ENCODE measurements at regions not wholly inside any gene's neighbourhood (a gene's known extent, or its start where the extent isn't known, plus 50 kb on each side); places are given as distances from the start of the nearest gene placed in this dataset.

DNA sequence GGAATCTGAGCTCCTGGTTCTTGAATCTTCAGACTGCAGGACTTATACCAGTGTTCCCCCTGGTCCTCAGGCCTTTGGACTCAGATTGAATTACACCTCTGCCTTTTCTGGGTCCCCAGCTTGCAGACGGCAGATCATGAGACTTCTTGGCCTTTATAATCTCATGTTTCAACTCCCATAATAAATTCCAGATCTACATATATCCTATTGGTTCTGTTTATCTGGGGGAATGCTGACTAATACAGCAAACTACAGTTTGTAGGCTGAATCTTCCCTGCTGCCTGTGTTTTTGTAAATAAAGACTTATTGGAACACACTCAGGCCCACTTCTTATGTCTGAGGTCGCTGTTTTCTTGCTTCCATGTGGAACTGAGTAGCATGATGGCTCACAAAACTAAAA is 184.7 kb downstream of the HDGFL1 start:
- no peak for ATAC-seq
- no peaks in the 10 kb centered on the region for H3K4me1 ChIP-seq (ENCODE audit: control insufficient read depth in 1 of 2, insufficient read depth in 2 of 2, low read length in 2 of 2)
- CTCF ChIA-PET: no interaction called here

More for the DNA sequence above, 184.7 kb downstream of the HDGFL1 start:
- Histone ChIP-seq H3K36me3 (ENCODE audit: control insufficient read depth in 1 of 2, insufficient read depth in 2 of 2, low read length in 2 of 2) (no peaks in the 10 kb centered on the region), H3K9me2 (ENCODE audit: insufficient read depth) (no peaks in the 10 kb centered on the region), H3K79me2 (ENCODE audit: insufficient read depth, low read length) (no peaks in the 10 kb centered on the region), H3K9ac (ENCODE audit: low read length) (no peak overlapping the region), H3K27ac (ENCODE audit: low read depth, low read length) (no peak overlapping the region), H3K27me3 (ENCODE audit: insufficient read depth, low read length) (no peaks in the 10 kb centered on the region), H3K4me3 (replicated peaks in 1 of 2; ENCODE audit: low read depth in 1 of 2, low read length in 2 of 2) (no peak overlapping the region), H3K9me3 (ENCODE audit: control insufficient read depth in 1 of 2, insufficient read depth in 1 of 2, low read depth in 1 of 2, low read length in 2 of 2) (no peaks in the 10 kb centered on the region), H2AFZ (ENCODE audit: low read depth, low read length, poor library complexity, severe bottlenecking) (no peak overlapping the region), H4K20me1 (ENCODE audit: insufficient read depth) (no peaks in the 10 kb centered on the region), H3K4me2 (ENCODE audit: low read length) (no peak overlapping the region)
- no peak for TF ChIP-seq YY1 (IDR thresholded peaks at IDR 0.05; ENCODE audit: extremely low read depth, insufficient replicate concordance, low read depth, low read length)
- TF ChIP-seq POLR2AphosphoS5 (IDR thresholded peaks at IDR 0.05; ENCODE audit: low read depth, low read length): no peak
- no peak for TF ChIP-seq EZH2 (IDR thresholded peaks at IDR 0.05)
- TF ChIP-seq CEBPB (IDR thresholded peaks at IDR 0.05; ENCODE audit: low read depth): no peak
- TF ChIP-seq CBX3 (IDR thresholded peaks at IDR 0.05; ENCODE audit: low read depth): no peak
- TF ChIP-seq, protein P1, sequence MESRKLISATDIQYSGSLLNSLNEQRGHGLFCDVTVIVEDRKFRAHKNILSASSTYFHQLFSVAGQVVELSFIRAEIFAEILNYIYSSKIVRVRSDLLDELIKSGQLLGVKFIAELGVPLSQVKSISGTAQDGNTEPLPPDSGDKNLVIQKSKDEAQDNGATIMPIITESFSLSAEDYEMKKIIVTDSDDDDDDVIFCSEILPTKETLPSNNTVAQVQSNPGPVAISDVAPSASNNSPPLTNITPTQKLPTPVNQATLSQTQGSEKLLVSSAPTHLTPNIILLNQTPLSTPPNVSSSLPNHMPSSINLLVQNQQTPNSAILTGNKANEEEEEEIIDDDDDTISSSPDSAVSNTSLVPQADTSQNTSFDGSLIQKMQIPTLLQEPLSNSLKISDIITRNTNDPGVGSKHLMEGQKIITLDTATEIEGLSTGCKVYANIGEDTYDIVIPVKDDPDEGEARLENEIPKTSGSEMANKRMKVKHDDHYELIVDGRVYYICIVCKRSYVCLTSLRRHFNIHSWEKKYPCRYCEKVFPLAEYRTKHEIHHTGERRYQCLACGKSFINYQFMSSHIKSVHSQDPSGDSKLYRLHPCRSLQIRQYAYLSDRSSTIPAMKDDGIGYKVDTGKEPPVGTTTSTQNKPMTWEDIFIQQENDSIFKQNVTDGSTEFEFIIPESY (IDR thresholded peaks at IDR 0.05; ENCODE audit: extremely low read depth, insufficient replicate concordance, low read length): no peak
- TF ChIP-seq FOSL1 (IDR thresholded peaks at IDR 0.05; ENCODE audit: low read depth): no peak
- TF ChIP-seq, protein P2, sequence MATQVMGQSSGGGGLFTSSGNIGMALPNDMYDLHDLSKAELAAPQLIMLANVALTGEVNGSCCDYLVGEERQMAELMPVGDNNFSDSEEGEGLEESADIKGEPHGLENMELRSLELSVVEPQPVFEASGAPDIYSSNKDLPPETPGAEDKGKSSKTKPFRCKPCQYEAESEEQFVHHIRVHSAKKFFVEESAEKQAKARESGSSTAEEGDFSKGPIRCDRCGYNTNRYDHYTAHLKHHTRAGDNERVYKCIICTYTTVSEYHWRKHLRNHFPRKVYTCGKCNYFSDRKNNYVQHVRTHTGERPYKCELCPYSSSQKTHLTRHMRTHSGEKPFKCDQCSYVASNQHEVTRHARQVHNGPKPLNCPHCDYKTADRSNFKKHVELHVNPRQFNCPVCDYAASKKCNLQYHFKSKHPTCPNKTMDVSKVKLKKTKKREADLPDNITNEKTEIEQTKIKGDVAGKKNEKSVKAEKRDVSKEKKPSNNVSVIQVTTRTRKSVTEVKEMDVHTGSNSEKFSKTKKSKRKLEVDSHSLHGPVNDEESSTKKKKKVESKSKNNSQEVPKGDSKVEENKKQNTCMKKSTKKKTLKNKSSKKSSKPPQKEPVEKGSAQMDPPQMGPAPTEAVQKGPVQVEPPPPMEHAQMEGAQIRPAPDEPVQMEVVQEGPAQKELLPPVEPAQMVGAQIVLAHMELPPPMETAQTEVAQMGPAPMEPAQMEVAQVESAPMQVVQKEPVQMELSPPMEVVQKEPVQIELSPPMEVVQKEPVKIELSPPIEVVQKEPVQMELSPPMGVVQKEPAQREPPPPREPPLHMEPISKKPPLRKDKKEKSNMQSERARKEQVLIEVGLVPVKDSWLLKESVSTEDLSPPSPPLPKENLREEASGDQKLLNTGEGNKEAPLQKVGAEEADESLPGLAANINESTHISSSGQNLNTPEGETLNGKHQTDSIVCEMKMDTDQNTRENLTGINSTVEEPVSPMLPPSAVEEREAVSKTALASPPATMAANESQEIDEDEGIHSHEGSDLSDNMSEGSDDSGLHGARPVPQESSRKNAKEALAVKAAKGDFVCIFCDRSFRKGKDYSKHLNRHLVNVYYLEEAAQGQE (IDR thresholded peaks at IDR 0.05; ENCODE audit: low read depth): no peak
- no peak for TF ChIP-seq POLR2A (IDR thresholded peaks at IDR 0.05; ENCODE audit: borderline replicate concordance, extremely low read depth, insufficient read depth, insufficient read length)
- no TSS peak for BruUV-seq (replicated peaks)
- no peak for DNase-seq (ENCODE audit: low read depth, low spot score)
- ChIA-PET RAD21 (ENCODE audit: low non-redundant PET in 1 of 2, low total read pairs in 2 of 2, uncharacterized antibody in 2 of 2, unreplicated experiment in 2 of 2) (no interaction called here), POLR2A (no interaction called here)
- intact Hi-C loops (cut with micrococcal nuclease): no loop called here
